GM10248 (cell line): ENCODE measurements at regions not wholly inside any gene's neighbourhood (a gene's known extent, or its start where the extent isn't known, plus 50 kb on each side); places are given as distances from the start of the nearest gene placed in this dataset.
A peak's percentile ranks its signal among the peaks of the same experiment; 100 is the strongest.

Experiments
- CTCF ChIA-PET: fragments of 300-600 bp; sonication (Branson Sonifier 250); formaldehyde crosslinking; extraction: SDS; loops from one replicate; lab custom pipeline; 2021; ENCODE audit warnings: antibody characterized with exemption; lab: Yijun Ruan, JAX
- POLR2A ChIA-PET: fragments of 350-650 bp; sonication (Branson Sonifier 250); formaldehyde crosslinking; extraction: SDS; loops from one replicate; lab custom pipeline; 2020; ENCODE audit warnings: antibody characterized with exemption; lab: Yijun Ruan, JAX
- DNase-seq: peaks from one replicate; pipeline ENCODE4 v3.0.0; 2012; ENCODE audit errors: extremely low spot score
- TF ChIP-seq, protein P1 (sequence below): IDR thresholded peaks from 2 replicates; pipeline ENCODE4 v1.5.1; 2012; ENCODE audit warnings: mild to moderate bottlenecking, low read depth; ENCODE audit errors: extremely low read depth, missing control alignments, control extremely low read depth

DNA sequence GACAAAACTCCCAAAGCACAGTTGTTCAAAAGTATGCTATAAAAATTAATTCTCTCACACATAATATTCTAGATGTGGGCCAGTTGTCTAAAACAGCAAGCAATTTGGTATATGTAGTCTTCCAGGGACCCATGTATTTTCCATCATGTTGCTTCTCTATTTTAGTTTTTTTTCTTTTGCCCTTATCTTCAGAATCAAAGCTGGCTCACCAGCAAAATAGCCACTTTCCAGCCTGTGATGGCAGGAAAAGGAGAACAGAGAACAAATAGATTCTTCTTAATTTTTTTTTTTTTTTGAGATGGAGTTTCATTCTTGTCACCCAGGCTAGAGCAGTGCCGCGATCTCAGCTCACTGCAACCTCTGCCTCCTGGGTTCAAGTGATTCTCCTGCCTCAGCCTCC is 680.8 kb upstream of the TENM3 start:
- no peak for DNase-seq
- CTCF ChIA-PET = interaction anchor here (0.6 kb wide), 1 partner anchor 13 kb away, joined by 3 read pairs; no protein-coding TSS in a partner anchor

DNA sequence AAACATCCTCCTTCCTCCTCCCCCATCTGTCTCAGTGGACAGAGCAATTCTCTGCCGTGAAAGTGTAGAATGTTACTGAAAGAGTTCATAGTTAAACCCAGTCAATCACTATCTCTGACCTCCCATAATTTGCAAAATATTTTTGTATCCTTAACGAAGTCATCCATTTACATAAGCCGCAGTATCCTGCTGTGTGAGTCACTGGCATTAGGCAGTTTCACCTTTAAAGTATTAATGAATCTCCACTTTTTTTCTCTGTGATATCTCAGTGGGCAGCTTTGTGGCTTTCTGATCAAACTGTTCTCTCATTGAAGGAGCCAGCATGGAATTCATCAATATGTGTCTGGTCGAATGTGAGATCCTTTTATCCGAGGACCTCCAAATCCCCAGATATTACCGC is 678.6 kb upstream of the TENM3 start:
- TF ChIP-seq, protein P1, sequence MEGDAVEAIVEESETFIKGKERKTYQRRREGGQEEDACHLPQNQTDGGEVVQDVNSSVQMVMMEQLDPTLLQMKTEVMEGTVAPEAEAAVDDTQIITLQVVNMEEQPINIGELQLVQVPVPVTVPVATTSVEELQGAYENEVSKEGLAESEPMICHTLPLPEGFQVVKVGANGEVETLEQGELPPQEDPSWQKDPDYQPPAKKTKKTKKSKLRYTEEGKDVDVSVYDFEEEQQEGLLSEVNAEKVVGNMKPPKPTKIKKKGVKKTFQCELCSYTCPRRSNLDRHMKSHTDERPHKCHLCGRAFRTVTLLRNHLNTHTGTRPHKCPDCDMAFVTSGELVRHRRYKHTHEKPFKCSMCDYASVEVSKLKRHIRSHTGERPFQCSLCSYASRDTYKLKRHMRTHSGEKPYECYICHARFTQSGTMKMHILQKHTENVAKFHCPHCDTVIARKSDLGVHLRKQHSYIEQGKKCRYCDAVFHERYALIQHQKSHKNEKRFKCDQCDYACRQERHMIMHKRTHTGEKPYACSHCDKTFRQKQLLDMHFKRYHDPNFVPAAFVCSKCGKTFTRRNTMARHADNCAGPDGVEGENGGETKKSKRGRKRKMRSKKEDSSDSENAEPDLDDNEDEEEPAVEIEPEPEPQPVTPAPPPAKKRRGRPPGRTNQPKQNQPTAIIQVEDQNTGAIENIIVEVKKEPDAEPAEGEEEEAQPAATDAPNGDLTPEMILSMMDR = no peak
- DNase-seq = no peak
- POLR2A ChIA-PET = no interaction called here
- CTCF ChIA-PET = interaction anchor here (1.5 kb wide), 1 partner anchor 29 kb away, joined by 3 read pairs; no protein-coding TSS in a partner anchor

More for the DNA sequence above, 680.8 kb upstream of the TENM3 start:
- POLR2A ChIA-PET = no interaction called here
- TF ChIP-seq, protein P1 = no peak

DNA sequence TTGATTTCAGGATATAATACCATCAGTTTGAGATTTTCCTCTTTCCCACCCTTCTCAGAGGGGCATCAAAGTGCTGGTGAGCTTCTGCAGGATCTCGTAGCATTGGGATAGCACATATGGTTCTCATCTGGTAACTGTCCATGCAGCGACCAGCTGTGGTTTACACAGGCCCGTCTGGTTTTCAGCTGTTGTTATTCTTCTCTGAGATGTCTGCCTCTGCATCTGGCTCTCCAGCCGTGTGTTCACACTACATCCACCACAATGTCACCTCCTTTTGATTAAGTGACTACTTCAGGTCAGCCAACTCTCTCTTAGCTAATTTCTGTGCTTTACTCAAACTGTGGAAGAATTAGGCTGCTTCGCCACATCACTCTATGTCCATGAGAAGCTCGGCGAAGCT is 676.7 kb upstream of the TENM3 start:
- CTCF ChIA-PET = interaction anchor here (0.8 to 1.7 kb wide), 2 partner anchors 10 to 22 kb away, joined by 3 to 4 read pairs; no protein-coding TSS in a partner anchor
- TF ChIP-seq, protein P1 = no peak
- POLR2A ChIA-PET = no interaction called here
- DNase-seq = no peak

DNA sequence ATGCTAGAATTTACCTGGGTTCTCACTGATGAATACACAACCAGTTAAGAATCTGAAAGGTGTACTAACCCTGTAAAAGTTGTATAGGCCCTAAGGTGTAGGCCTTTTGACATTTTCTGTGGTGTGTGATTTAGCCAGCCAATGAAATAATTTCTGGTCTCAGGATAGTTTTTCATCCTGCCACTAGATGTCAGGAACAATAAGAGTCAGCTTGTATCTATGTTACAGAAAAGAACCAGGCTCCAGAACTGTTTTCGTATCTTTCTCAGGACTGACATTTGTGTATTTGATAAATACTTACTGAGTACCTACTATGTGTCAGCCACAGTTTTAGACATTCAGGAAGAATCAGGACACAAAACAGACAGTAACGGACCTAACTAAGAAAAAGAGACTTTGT is 673.6 kb upstream of the TENM3 start:
- ChIA-PET POLR2A (no interaction called here), CTCF (no interaction called here)
- peak; percentile 31 for DNase-seq
- TF ChIP-seq, protein P1 = peak; percentile 26

DNA sequence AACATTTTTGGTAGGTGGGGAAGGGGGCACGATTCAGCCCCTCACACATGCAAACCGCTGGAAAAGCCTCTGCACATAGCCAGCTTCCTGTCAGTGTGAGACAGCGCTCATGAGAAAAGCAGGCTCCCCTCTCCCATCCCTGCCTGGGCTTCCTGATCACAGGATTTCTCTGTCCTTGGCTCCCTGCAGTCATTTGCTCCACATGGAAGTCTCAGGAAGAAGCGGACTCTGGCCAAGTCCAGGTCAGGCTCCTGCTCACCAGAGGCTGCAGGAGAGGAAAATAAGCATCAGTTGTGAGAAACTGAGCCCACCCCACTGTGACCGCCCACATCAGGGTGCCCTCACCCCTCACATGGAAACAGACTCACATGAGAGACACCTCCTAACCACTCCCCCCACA is 664.3 kb upstream of the TENM3 start:
- POLR2A ChIA-PET = no interaction called here
- CTCF ChIA-PET = no interaction called here
- TF ChIP-seq, protein P1 = no peak
- DNase-seq = no peak

DNA sequence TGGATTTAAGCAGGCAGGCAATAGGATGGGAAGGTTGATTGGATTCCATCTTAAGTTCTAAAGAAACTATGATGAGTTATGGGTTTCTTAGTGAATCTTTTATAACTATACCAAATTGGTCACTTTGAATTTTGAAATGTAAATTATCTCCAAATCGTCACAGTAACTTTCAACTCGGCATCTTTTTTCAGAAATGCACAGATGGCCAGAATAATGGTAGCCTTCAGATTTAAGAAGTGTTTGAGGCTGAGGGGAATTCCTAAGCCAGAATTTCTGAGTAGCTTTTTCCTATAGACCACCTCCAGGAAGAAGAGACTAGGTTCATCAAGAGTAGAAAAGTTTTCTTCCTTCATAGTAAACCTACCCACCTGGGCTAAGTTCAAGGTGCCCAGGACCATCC is 663.7 kb upstream of the TENM3 start:
- TF ChIP-seq, protein P1 = no peak
- ChIA-PET POLR2A (no interaction called here), CTCF (no interaction called here)
- no peak for DNase-seq
